Stimulated activated CD4-positive, alpha-beta T cell treated with anti-CD3 and anti-CD28 coated beads, Interleukin-4, amount 100 ng/mL, for 4 hours (primary cell): ENCODE measurements at regions not wholly inside any gene's neighbourhood (a gene's known extent, or its start where the extent isn't known, plus 50 kb on each side); places are given as distances from the start of the nearest gene placed in this dataset.
"Not testable (repeated sequence)": the region's sequence is repeated elsewhere in the genome, so short reads cannot be mapped to it uniquely, and the experiment has no call there.

ENCODE experiments used
- DNase-seq, 2 experiments: peaks; one replicate each; pipeline ENCODE4 v3.0.0-alpha.2; 2020

GRCh38 chr7:152594801-152595200 lies 81.1 kb downstream of the XRCC2 start:
- DNase-seq: no peak

GRCh38 chr7:152591976-152592375 lies 84.0 kb downstream of the XRCC2 start:
- no peak for DNase-seq

- DNase-seq: no peak
Measured at GRCh38 chr7:152590481-152590880, 85.5 kb downstream of the XRCC2 start.

GRCh38 chr7:152589821-152590220 lies 86.1 kb downstream of the XRCC2 start:
- not testable (repeated sequence) for DNase-seq

GRCh38 chr7:152588350-152588749 lies 87.6 kb downstream of the XRCC2 start:
- no peak for DNase-seq

DNA sequence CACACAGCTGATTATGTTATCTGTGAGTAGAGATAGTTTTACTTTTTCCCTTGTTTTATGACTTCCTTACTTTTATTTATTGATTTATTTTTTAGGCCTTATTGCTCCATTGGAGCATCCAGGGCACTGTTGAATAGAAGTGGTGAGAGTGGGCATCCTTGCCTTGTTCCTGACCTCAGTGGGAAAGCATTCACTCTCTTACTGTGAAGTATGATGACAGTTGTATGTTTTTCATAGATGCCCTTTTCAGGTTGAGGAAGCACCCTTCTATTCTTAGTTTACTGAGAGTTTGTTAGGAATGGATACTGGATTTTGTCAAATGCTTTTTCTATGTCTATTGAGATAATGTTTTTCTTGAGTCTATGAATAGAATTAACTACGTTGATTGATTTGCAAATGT lies 88.6 kb downstream of the XRCC2 start:
- no peak for DNase-seq

DNA sequence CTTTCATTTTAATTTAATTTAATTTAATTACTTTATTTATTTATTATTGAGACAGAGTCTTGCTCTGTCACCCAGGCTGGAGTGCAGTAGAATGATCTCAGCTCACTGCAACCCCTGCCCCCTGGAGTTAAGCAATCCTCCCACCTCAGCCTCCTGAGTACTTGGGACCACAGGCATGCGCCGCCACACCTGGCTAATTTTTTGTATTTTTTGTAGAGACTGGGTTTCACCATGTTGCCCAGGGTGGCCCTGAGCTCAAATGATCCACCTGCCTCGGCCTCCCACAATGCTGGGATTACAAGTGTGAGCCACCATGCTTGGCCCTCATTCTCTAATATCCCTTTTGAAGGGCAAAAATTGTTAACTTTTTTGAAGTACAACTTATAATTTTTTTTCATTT lies 92.9 kb downstream of the XRCC2 start:
- no peak for DNase-seq

DNA sequence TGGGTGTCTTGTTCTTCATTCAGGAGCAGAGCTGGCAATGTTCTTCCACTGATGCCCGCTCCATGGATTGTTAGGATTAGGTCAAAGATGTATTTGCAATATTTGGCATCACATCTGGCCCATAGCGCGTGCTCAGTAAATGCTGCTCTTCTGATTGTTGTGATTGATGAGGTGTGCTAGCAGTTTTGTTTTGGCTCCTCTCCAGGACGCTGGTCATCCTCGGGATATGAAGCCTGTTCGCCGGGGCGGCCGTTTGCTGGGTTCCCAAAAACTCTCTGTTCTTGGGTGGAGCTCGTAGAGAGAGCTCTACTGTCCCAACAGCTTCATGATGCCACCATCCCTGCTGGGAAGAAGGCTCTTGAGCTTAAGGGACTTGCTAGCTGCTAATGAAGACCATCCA lies 96.9 kb downstream of the XRCC2 start:
- no peak for DNase-seq

DNA sequence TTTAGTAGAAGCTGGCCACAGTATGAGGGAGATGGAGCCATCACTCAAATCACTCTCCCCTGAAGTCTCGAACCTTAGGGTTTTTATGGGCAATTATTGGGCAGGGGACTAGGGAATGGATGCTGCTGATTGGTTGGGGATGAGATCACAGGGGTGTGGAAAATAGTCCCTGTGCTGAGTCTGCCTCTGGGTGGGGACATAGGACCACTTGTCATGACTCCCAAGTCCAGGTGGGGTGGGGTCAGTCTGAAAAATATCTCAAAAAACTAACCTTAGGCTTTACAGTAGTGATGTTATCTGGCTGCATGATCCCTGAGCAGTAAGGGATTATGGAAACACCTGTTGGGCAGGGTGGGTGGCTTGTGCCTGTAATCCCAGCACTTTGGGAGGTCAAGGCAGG lies 98.6 kb downstream of the XRCC2 start:
- DNase-seq: no peak

DNA sequence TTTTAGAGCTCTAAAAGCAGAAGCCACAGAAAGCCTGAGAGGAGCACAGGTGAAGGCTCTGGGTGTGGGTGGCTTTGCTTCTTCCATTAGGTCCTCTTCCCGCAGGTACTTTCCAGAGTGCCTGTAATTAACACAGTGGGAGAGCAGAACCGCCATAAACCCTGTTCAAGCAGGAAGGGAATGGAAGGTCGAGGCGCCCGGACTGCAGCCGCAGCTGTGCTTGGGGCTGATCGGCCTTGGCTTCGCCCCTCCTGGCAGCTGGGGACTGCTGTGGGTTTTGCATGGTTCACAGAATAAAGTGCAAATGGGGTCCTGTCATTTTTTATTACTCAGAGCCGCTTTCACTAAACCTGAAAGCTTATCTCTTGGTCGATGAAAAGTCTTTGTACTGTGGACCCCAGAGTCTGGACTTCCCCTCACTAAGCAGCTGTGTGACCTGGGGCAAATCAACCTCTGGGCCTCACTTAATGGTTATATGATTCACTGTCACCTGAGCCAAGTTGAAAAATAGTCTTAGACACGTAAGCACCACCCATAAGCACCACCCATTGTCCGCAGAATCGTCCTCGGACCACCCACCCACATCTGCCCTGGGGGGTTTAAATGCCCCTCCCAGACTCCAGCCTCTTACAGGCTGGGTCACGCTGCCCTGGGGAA lies 100.9 kb downstream of the XRCC2 start:
- DNase-seq: no peak

DNA sequence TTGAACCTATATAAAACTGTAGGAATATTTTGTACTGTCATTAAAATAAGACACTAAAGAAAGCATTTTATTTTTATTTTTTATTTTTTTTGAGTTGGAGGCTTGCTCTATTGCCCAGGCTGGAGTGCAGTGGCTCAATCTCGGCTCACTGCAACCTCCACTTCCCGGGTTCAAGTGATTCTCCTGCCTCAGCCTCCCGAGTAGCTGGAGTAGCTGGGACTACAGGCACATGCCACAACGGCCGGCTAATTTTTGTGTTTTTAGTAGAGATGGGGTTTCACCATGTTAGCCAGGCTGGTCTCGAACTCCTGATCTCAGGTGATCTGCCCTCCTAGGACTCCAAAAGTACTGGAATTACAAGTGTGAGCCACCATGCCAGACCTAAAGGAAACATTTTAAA lies 102.8 kb downstream of the XRCC2 start:
- DNase-seq: not testable (repeated sequence)

GRCh38 chr7:152572101-152572500 lies 103.8 kb downstream of the XRCC2 start:
- DNase-seq: no peak

DNA sequence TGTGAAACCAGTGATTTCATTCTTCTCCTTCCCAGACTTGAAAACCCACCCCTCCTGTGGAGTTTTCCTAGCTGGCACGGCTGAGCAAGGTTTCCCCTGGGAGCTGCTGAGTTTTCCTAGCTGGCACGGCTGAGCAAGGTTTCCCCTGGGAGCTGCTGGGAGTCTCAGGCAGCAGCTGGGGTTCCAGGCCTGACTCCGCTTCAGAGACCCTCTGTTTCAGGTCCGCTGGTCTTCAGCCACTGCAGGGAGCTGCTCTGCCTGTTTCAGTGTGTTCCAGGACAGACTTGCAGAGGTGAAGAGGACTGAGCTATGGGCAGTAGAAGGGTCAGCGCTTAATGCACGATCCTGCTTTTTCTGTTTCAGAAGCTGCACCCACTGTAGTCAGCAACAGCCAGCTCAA lies 104.9 kb downstream of the XRCC2 start:
- DNase-seq: no peak

DNA sequence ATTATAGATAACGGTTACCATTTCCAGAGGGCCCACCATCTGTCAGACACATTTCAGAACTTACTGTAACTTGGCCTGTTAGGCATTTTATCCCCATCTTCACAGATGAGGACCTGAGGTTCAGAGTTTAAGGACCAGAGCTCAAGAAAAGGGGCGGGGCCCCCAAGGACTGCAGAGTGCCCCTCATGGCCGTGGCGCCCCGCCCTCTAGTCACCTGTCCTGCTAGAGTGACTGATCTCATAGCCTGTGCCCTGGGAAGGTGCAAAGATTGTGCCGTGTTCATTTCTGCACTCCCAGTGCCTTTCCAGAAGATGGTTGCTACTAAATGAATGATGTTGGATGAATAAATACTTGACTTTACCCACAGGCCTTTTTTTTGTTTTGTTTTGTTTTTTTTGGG lies 107.0 kb downstream of the XRCC2 start:
- no peak for DNase-seq

- DNase-seq: no peak
Measured at GRCh38 chr7:152565731-152566130, 110.2 kb downstream of the XRCC2 start.

GRCh38 chr7:152564656-152565250 lies 111.2 kb downstream of the XRCC2 start:
- no peak for DNase-seq

DNA sequence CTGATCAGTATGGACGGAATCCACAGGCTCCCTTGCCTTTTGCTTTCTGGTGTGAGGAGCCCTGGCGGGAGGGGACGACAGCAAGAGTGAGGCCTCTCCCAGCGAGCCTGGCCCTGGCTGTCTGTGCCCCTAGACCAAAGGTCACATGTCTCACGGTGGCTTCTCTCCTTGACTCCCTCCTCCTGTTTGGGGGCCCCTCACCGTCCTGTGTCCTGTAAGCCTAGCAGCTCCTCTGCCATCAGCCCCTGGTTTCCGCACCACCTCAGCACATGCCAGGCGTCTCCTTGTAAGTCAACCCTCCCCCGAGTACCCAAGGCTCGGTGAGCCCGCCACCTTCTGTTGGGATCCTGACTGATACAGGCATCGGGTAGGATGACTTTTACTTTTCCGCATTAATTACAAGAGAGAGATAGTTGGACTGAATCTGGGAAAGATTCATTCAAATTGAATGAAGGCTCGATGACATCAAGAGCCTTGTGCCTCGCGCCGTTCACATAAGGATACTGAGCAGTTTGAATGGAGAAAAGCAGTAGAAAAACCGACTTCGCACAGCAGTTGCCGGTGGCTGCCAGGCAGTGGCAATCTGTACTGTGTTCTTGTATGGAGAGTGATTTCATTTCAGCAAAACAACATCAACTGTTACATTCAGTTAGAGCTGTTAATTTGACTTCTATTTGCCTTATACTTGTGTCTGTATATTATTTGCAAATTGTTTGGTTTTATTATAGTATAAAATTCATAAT lies 119.8 kb downstream of the XRCC2 start:
- no peak for DNase-seq

- DNase-seq: no peak
Measured at GRCh38 chr7:152553671-152554317, 118.0 kb upstream of the KMT2C start.

GRCh38 chr7:152551304-152552036 lies 115.7 kb upstream of the KMT2C start:
- no peak for DNase-seq

DNA sequence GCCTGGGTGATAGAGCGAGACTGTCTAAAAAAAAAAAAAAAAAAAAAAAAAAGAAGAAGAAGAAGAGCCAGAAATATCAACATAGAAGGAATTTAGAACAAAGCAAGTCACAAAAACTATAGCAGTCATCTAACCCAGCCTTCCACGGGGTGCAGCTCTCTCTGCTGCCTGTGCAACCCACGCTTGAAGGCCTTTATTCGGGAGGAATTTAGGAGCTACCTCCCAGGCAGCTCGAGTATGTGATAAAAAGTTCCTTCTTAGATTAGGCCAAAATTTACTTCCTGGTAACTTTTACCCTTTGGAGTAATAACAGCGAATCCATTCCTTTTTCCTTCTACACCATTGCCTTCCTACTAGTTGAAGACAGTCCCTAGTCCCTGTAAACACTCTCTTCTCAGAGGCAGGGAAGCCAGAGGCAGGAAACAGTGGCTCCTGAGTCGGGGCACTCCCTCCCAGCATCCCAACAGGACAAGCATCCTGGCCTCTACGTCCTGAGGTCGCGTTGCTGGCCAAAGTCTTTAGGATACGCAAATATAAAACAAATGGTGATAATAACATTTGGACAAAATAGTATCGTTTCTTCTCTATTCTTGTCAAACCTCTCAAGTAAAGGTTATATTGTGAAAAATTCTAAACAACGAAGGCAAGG lies 109.3 kb upstream of the KMT2C start:
- DNase-seq: no peak

- DNase-seq: no peak
Measured at GRCh38 chr7:152544481-152544927, 108.7 kb upstream of the KMT2C start.

GRCh38 chr7:152543799-152544198 lies 108.0 kb upstream of the KMT2C start:
- no peak for DNase-seq

DNA sequence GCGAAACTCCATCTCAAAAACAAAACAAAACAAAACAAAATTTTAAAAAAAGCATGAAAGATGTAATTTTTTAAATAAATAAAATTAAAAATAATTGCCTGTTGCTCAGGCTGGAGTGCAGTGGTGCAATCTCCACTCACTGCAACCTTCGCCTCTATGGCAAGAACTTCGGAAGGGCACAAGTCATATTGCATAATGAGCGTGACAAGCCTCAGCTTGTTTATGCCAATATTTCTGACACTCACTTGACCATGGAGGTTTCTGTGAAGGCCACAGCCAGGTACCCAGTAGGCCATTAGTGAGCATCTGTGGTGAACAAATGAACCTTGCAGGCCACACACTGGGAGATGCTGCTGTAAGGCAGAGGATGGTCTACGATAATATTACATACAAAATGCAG lies 106.1 kb upstream of the KMT2C start:
- no peak for DNase-seq
